GDM1 (cell line): ENCODE measurements at regions not wholly inside any gene's neighbourhood (a gene's known extent, or its start where the extent isn't known, plus 50 kb on each side); places are given as distances from the start of the nearest gene placed in this dataset.

ENCODE experiments used
- DNase-seq: peaks from one replicate; lab custom pipeline; 2025; lab: John Stamatoyannopoulos, UW

GRCh38 chr4:138021139-138021830 lies 220.9 kb downstream of the SLC7A11 start:
- DNase-seq, result no peak

- DNase-seq, result no peak
These were observed 227.4 kb downstream of the SLC7A11 start for GRCh38 chr4:138014590-138015288.

GRCh38 chr4:138013625-138014024 lies 228.5 kb downstream of the SLC7A11 start:
- no peak for DNase-seq

GRCh38 chr4:138010639-138011038 lies 231.5 kb downstream of the SLC7A11 start:
- DNase-seq, result no peak

- no peak for DNase-seq
These were observed 234.6 kb downstream of the SLC7A11 start for GRCh38 chr4:138007572-138007971.

GRCh38 chr4:138005486-138005885 lies 236.7 kb downstream of the SLC7A11 start:
- DNase-seq, result no peak

- no peak for DNase-seq
These were observed 238.9 kb downstream of the SLC7A11 start for GRCh38 chr4:138003248-138003647.

GRCh38 chr4:137998666-137999429 lies 243.3 kb downstream of the SLC7A11 start:
- DNase-seq, result no peak

- no peak for DNase-seq
These were observed 244.7 kb downstream of the SLC7A11 start for GRCh38 chr4:137997496-137997895.

GRCh38 chr4:137994853-137995252 lies 247.3 kb downstream of the SLC7A11 start:
- no peak for DNase-seq

GRCh38 chr4:137993232-137993631 lies 248.9 kb downstream of the SLC7A11 start:
- no peak for DNase-seq

- DNase-seq, result no peak
These were observed 260.9 kb downstream of the SLC7A11 start for GRCh38 chr4:137981277-137981676.

- DNase-seq, result no peak
These were observed 261.5 kb downstream of the SLC7A11 start for GRCh38 chr4:137980641-137981040.

GRCh38 chr4:137979938-137980337 lies 262.2 kb downstream of the SLC7A11 start:
- no peak for DNase-seq

GRCh38 chr4:137968956-137969678 lies 273.0 kb downstream of the SLC7A11 start:
- DNase-seq, result no peak

GRCh38 chr4:137967480-137968190 lies 274.5 kb downstream of the SLC7A11 start:
- no peak for DNase-seq

GRCh38 chr4:137966504-137966903 lies 275.6 kb downstream of the SLC7A11 start:
- DNase-seq, result no peak

GRCh38 chr4:137961051-137961438 lies 281.1 kb downstream of the SLC7A11 start:
- no peak for DNase-seq

GRCh38 chr4:137960371-137961050 lies 281.6 kb downstream of the SLC7A11 start:
- no peak for DNase-seq

- DNase-seq, result no peak
These were observed 284.3 kb downstream of the SLC7A11 start for GRCh38 chr4:137957806-137958205.

- DNase-seq, result no peak
These were observed 285.9 kb downstream of the SLC7A11 start for GRCh38 chr4:137956256-137956655.
